Thyroid gland (tissue), 4 donors: ENCODE measurements at regions not wholly inside any gene's neighbourhood (a gene's known extent, or its start where the extent isn't known, plus 50 kb on each side); places are given as distances from the start of the nearest gene placed in this dataset.

ENCODE experiments used
- POLR2A ChIP-seq, 2 donors: fragments of 450-650 bp; IDR thresholded peaks; one replicate each; pipeline ENCODE4 v1.6.1; 2017; ENCODE audit warnings: antibody characterized with exemption in 2 of 2, mild to moderate bottlenecking in 2 of 2, moderate library complexity in 1 of 2
- TF ChIP-seq, protein P1 (sequence below), 6 experiments: fragments of 200-600 bp in 3 of 6; fragments of 450-650 bp in 3 of 6; sonication (generic) in 3 of 6; IDR thresholded peaks; one replicate each; pipeline ENCODE4 v1.5.1; 2016 to 2019; ENCODE audit warnings: antibody characterized with exemption in 6 of 6, mild to moderate bottlenecking in 2 of 6, inconsistent platforms in 1 of 6, moderate library complexity in 1 of 6

DNA sequence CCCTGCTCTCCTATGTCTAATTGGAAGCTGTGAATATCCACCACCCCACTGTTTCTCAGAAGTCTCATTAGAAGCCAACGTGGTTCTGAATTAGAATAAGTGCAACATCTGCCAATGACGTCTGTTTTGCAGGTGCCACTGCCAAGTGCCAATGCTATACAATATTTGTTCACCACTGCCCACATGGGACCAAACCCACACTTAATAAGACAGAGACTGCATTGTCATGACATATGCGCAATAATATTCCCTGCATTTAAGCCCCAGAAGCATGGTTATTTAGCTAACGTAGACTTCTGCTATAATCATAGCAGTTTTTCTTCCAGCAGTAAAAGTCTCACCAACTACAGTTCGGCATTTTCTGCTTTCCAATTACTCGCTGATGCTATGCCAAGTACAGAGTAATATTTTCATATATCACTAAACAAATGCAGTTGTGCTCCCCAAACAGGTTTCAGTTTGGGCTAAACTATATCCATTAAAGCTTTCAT, 262.5 kb upstream of the PCDH18 start:
- TF ChIP-seq, protein P1, sequence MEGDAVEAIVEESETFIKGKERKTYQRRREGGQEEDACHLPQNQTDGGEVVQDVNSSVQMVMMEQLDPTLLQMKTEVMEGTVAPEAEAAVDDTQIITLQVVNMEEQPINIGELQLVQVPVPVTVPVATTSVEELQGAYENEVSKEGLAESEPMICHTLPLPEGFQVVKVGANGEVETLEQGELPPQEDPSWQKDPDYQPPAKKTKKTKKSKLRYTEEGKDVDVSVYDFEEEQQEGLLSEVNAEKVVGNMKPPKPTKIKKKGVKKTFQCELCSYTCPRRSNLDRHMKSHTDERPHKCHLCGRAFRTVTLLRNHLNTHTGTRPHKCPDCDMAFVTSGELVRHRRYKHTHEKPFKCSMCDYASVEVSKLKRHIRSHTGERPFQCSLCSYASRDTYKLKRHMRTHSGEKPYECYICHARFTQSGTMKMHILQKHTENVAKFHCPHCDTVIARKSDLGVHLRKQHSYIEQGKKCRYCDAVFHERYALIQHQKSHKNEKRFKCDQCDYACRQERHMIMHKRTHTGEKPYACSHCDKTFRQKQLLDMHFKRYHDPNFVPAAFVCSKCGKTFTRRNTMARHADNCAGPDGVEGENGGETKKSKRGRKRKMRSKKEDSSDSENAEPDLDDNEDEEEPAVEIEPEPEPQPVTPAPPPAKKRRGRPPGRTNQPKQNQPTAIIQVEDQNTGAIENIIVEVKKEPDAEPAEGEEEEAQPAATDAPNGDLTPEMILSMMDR (IDR thresholded peaks at IDR 0.05) = no peak
- TF ChIP-seq POLR2A (IDR thresholded peaks at IDR 0.05) = no peak
